Duodenal mucosa (tissue), 2 donors: ENCODE measurements at regions not wholly inside any gene's neighbourhood (a gene's known extent, or its start where the extent isn't known, plus 50 kb on each side); places are given as distances from the start of the nearest gene placed in this dataset.

Experiments used
- H3K27ac ChIP-seq: one replicate; pipeline ENCODE4 v1.7.0; 2013; ENCODE audit warnings: low read depth, low read length
- H3K27me3 ChIP-seq, 2 donors: one replicate each; pipeline ENCODE4 v1.7.0; 2013; ENCODE audit warnings: low read length in 2 of 2, control low read depth in 1 of 2; ENCODE audit not compliant: insufficient read depth in 2 of 2, control insufficient read depth in 1 of 2
- H3K36me3 ChIP-seq, 2 donors: one replicate each; pipeline ENCODE4 v1.7.0; 2013; ENCODE audit warnings: low read length in 2 of 2, control low read depth in 1 of 2; ENCODE audit not compliant: insufficient read depth in 2 of 2, control insufficient read depth in 1 of 2
- H3K4me1 ChIP-seq, 2 donors: one replicate each; pipeline ENCODE4 v1.7.0; 2013; ENCODE audit warnings: low read length in 2 of 2, control low read depth in 1 of 2; ENCODE audit not compliant: insufficient read depth in 2 of 2, control insufficient read depth in 1 of 2
- H3K4me3 ChIP-seq, 2 donors: one replicate each; pipeline ENCODE4 v1.7.0; 2013; ENCODE audit warnings: low read length in 2 of 2, low read depth in 1 of 2
- H3K9ac ChIP-seq, 2 donors: one replicate each; pipeline ENCODE4 v1.7.0; 2013; ENCODE audit warnings: low read length in 2 of 2, low read depth in 1 of 2
- H3K9me3 ChIP-seq, 2 donors: one replicate each; pipeline ENCODE4 v1.7.0; 2013; ENCODE audit warnings: low read length in 2 of 2, control low read depth in 1 of 2; ENCODE audit not compliant: control insufficient read depth in 1 of 2

GRCh38 chr1:14334336-14335176 is 263.9 kb upstream of the KAZN start:
- Histone ChIP-seq H3K9me3 (no peaks in the 10 kb centered on the region), H3K27ac (no peak overlapping the region), H3K9ac (no peak overlapping the region), H3K4me3 (no peak overlapping the region), H3K4me1 (no peaks in the 10 kb centered on the region), H3K36me3 (no peaks in the 10 kb centered on the region), H3K27me3 (no peaks in the 10 kb centered on the region)

- Histone ChIP-seq H3K27me3 (no peaks in the 10 kb centered on the region), H3K4me1 (no peaks in the 10 kb centered on the region), H3K9me3 (no peaks in the 10 kb centered on the region), H3K27ac (no peak overlapping the region), H3K36me3 (no peaks in the 10 kb centered on the region), H3K4me3 (no peak overlapping the region), H3K9ac (no peak overlapping the region)
Observed at GRCh38 chr1:14338509-14338908, 260.0 kb upstream of the KAZN start.

GRCh38 chr1:14339288-14339687 is 259.2 kb upstream of the KAZN start:
- Histone ChIP-seq H3K36me3 (no peaks in the 10 kb centered on the region), H3K4me1 (no peaks in the 10 kb centered on the region), H3K4me3 (no peak overlapping the region), H3K27ac (no peak overlapping the region), H3K9ac (no peak overlapping the region), H3K27me3 (no peaks in the 10 kb centered on the region), H3K9me3 (no peaks in the 10 kb centered on the region)

- no peak overlapping the region for H3K9ac ChIP-seq
Observed at GRCh38 chr1:14340002-14340785, 258.3 kb upstream of the KAZN start.

GRCh38 chr1:14341147-14341546 is 257.3 kb upstream of the KAZN start:
- no peaks in the 10 kb centered on the region for H3K4me1 ChIP-seq
- no peaks in the 10 kb centered on the region for H3K36me3 ChIP-seq
- no peaks in the 10 kb centered on the region for H3K27me3 ChIP-seq
- no peak overlapping the region for H3K9ac ChIP-seq
- H3K4me3 ChIP-seq: no peak overlapping the region
- no peak overlapping the region for H3K27ac ChIP-seq
- H3K9me3 ChIP-seq: no peaks in the 10 kb centered on the region

More at GRCh38 chr1:14340002-14340785, 258.3 kb upstream of the KAZN start:
- H3K27ac ChIP-seq: no peak overlapping the region
- H3K9me3 ChIP-seq: no peaks in the 10 kb centered on the region
- H3K27me3 ChIP-seq: no peaks in the 10 kb centered on the region
- H3K4me1 ChIP-seq: no peaks in the 10 kb centered on the region
- no peaks in the 10 kb centered on the region for H3K36me3 ChIP-seq
- H3K4me3 ChIP-seq: no peak overlapping the region

- H3K36me3 ChIP-seq: no peaks in the 10 kb centered on the region
- H3K27ac ChIP-seq: no peak overlapping the region
- H3K27me3 ChIP-seq: no peaks in the 10 kb centered on the region
- H3K9me3 ChIP-seq: no peaks in the 10 kb centered on the region
- no peak overlapping the region for H3K4me3 ChIP-seq
- no peak overlapping the region for H3K9ac ChIP-seq
- no peaks in the 10 kb centered on the region for H3K4me1 ChIP-seq
Observed at GRCh38 chr1:14345946-14346550, 252.4 kb upstream of the KAZN start.

GRCh38 chr1:14347186-14347585 is 251.3 kb upstream of the KAZN start:
- Histone ChIP-seq H3K27ac (no peak overlapping the region), H3K4me1 (no peaks in the 10 kb centered on the region), H3K9me3 (no peaks in the 10 kb centered on the region), H3K4me3 (no peak overlapping the region), H3K27me3 (no peaks in the 10 kb centered on the region), H3K9ac (no peak overlapping the region), H3K36me3 (no peaks in the 10 kb centered on the region)

GRCh38 chr1:14347776-14348175 is 250.7 kb upstream of the KAZN start:
- no peak overlapping the region for H3K4me3 ChIP-seq
- H3K36me3 ChIP-seq: no peaks in the 10 kb centered on the region
- H3K27ac ChIP-seq: no peak overlapping the region
- H3K9me3 ChIP-seq: no peaks in the 10 kb centered on the region
- no peak overlapping the region for H3K9ac ChIP-seq
- H3K4me1 ChIP-seq: no peaks in the 10 kb centered on the region
- H3K27me3 ChIP-seq: no peaks in the 10 kb centered on the region

- no peak overlapping the region for H3K27ac ChIP-seq
- H3K9ac ChIP-seq: no peak overlapping the region
- no peaks in the 10 kb centered on the region for H3K36me3 ChIP-seq
- no peaks in the 10 kb centered on the region for H3K4me1 ChIP-seq
- no peak overlapping the region for H3K4me3 ChIP-seq
- H3K9me3 ChIP-seq: no peaks in the 10 kb centered on the region
- H3K27me3 ChIP-seq: no peaks in the 10 kb centered on the region
Observed at GRCh38 chr1:14350197-14350596, 248.3 kb upstream of the KAZN start.

GRCh38 chr1:14352897-14353296 is 245.6 kb upstream of the KAZN start:
- Histone ChIP-seq H3K27me3 (no peaks in the 10 kb centered on the region), H3K27ac (no peak overlapping the region), H3K4me1 (no peaks in the 10 kb centered on the region), H3K9me3 (no peaks in the 10 kb centered on the region), H3K36me3 (no peaks in the 10 kb centered on the region), H3K4me3 (no peak overlapping the region), H3K9ac (no peak overlapping the region)
